ENCODE measurements at regions not wholly inside any gene's neighbourhood (a gene's known extent, or its start where the extent isn't known, plus 50 kb on each side); places are given as distances from the start of the nearest gene placed in this dataset.

GRCh38 chr1:218827486-218827885 is 346.2 kb upstream of the LYPLAL1 start:
- H3K4me3 ChIP-seq (ENCODE audit: low read depth, low read length): no peak overlapping the region
- TF ChIP-seq CTCF (IDR thresholded peaks at IDR 0.05; ENCODE audit: low read depth, low read length, missing control alignments): no peak
- no peaks in the 10 kb centered on the region for H3K27me3 ChIP-seq (replicated peaks)
- no peak for DNase-seq
- in situ Hi-C loops (cut with HindIII; ENCODE audit: low pct_ligation_motif_present, low sequenced_read_pairs): no loop called here
- no peaks in the 10 kb centered on the region for H3K36me3 ChIP-seq (replicated peaks)
- no peak overlapping the region for H3K27ac ChIP-seq

DNA sequence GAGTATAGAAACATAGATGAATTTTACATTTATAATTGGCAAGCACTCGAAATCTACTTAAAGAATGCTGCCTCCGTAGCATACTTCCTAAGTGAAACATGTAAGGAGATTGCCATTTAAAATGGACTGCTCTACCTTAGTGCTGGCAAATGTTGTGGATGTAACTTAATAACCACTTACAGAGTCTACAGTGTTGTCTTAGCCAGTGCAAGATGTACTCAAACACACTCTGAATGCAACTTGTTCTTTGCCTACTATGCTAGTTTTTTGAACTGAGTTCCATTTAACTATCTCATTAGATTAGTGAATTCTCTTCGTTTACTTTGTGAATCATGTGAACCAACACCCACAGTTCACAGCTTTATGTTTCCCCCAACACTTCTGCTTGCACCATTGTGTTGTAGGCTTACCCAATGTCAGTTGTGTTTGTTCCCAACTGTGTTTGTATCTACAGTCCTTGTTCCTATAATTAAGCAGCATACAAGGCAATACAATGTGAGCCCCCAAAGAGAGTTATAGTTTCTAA is 345.5 kb upstream of the LYPLAL1 start:
- H3K27ac ChIP-seq: no peak overlapping the region
- in situ Hi-C loops (cut with HindIII; ENCODE audit: low pct_ligation_motif_present, low sequenced_read_pairs): no loop called here
- TF ChIP-seq CTCF (IDR thresholded peaks at IDR 0.05; ENCODE audit: low read depth, low read length, missing control alignments): no peak
- H3K4me3 ChIP-seq (ENCODE audit: low read depth, low read length): no peak overlapping the region
- H3K27me3 ChIP-seq (replicated peaks): no peaks in the 10 kb centered on the region
- H3K36me3 ChIP-seq (replicated peaks): no peaks in the 10 kb centered on the region
- no peak for DNase-seq

- Histone ChIP-seq H3K27ac (no peak overlapping the region), H3K36me3 (replicated peaks) (no peaks in the 10 kb centered on the region), H3K27me3 (replicated peaks) (no peaks in the 10 kb centered on the region), H3K4me3 (ENCODE audit: low read depth, low read length) (no peak overlapping the region)
- in situ Hi-C loops (cut with HindIII; ENCODE audit: low pct_ligation_motif_present, low sequenced_read_pairs): no loop called here
- DNase-seq: peak; percentile 11
- no peak for TF ChIP-seq CTCF (IDR thresholded peaks at IDR 0.05; ENCODE audit: low read depth, low read length, missing control alignments)
Observed at GRCh38 chr1:218829097-218829496, 344.6 kb upstream of the LYPLAL1 start.

DNA sequence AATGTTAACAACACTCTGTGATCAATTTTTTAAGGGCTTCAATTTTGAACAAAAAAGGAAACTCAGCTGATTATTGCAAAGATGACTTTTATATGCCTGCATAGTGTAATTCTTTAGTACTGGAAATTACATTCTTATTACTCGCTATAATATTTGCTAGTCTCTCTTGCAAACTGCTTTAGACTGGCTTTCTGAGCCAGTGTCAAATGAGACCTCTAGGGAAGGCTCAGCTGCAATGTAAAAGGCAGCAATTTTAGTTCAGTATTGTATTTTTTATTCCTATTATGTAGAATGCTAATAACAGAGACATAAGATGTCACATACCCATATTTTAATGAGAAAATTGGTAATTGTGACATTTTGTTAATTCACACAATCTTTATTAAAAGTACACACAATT is 338.1 kb upstream of the LYPLAL1 start:
- Histone ChIP-seq H3K36me3 (replicated peaks) (no peaks in the 10 kb centered on the region), H3K27me3 (replicated peaks) (no peaks in the 10 kb centered on the region), H3K27ac (no peak overlapping the region), H3K4me3 (ENCODE audit: low read depth, low read length) (no peak overlapping the region)
- DNase-seq: no peak
- in situ Hi-C loops (cut with HindIII; ENCODE audit: low pct_ligation_motif_present, low sequenced_read_pairs): no loop called here
- TF ChIP-seq CTCF (IDR thresholded peaks at IDR 0.05; ENCODE audit: low read depth, low read length, missing control alignments): no peak

DNA sequence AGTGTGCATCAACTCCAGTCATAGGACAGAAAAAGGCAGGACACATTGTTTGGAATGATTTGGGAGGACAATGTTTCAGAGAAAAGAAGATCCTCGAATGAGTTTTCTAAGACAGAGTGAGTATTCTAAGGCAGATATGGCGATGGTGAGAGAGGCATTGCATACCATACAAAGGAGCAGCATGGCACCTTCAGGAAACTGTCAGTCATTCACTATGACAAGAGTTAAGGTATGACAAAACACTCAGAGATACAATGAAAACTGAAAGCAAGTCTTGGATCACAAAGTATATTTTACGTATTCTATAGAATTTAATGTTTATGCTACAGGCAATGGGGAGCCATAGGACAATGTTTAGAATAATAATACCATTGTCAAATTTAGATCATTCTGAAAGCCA is 337.4 kb upstream of the LYPLAL1 start:
- in situ Hi-C loops (cut with HindIII; ENCODE audit: low pct_ligation_motif_present, low sequenced_read_pairs): no loop called here

More for the DNA sequence above, 337.4 kb upstream of the LYPLAL1 start:
- Histone ChIP-seq H3K27ac (no peak overlapping the region), H3K4me3 (ENCODE audit: low read depth, low read length) (no peak overlapping the region), H3K27me3 (replicated peaks) (no peaks in the 10 kb centered on the region), H3K36me3 (replicated peaks) (no peaks in the 10 kb centered on the region)
- no peak for DNase-seq
- no peak for TF ChIP-seq CTCF (IDR thresholded peaks at IDR 0.05; ENCODE audit: low read depth, low read length, missing control alignments)
